IMR-90 (cell line): ENCODE measurements at regions not wholly inside any gene's neighbourhood (a gene's known extent, or its start where the extent isn't known, plus 50 kb on each side); places are given as distances from the start of the nearest gene placed in this dataset.

Experiments
- ATAC-seq: fragments of 200-7000 bp; cut with Tn5 transposase; 2 replicates; pipeline ENCODE4 v1.9.1; 2020; ENCODE audit warnings: low read depth, mild to moderate bottlenecking, moderate library complexity
- BruUV-seq: library from RNA; stranded (reverse); fragments of 400-500 nt; replicated peaks from 2 replicates; lab custom pipeline; 2021; lab: Mats Ljungman, UMichigan
- CTCF ChIA-PET: fragments of 300-600 bp; formaldehyde crosslinking; extraction: SDS; loops from one replicate; lab custom pipeline; 2021; ENCODE audit warnings: antibody characterized with exemption; lab: Yijun Ruan, JAX
- POLR2A ChIA-PET: fragments of 300-600 bp; sonication (Branson Sonifier 250); formaldehyde crosslinking; loops from one replicate; lab custom pipeline; 2022; ENCODE audit warnings: antibody characterized with exemption; ENCODE audit not compliant: unreplicated experiment; lab: Charles Lee
- DNase-seq: peaks from one replicate; pipeline ENCODE4 v3.0.0; 2013
- H2AFZ ChIP-seq: replicated peaks from 2 replicates; pipeline ENCODE3; 2013; ENCODE audit warnings: low read length, mild to moderate bottlenecking; ENCODE audit not compliant: poor library complexity
- H2AK5ac ChIP-seq: 2 replicates; pipeline ENCODE4 v1.6.1; 2013; ENCODE audit warnings: low read depth, low read length, inconsistent platforms
- H2AK9ac ChIP-seq: replicated peaks from 2 replicates; pipeline ENCODE3; 2013; ENCODE audit warnings: mild to moderate bottlenecking, low read depth, low read length, moderate library complexity; ENCODE audit not compliant: poor library complexity
- H2BK120ac ChIP-seq: 2 replicates; pipeline ENCODE4 v1.6.1; 2013; ENCODE audit warnings: low read depth, low read length, inconsistent platforms
- H2BK15ac ChIP-seq: 3 replicates; pipeline ENCODE4 v1.6.1; 2013; ENCODE audit warnings: low read depth, low read length, inconsistent platforms
- H2BK20ac ChIP-seq: 2 replicates; pipeline ENCODE4 v1.6.1; 2013; ENCODE audit warnings: low read depth, mild to moderate bottlenecking, inconsistent platforms, low read length, moderate library complexity
- H2BK5ac ChIP-seq: 2 replicates; pipeline ENCODE4 v1.6.1; 2013; ENCODE audit warnings: mild to moderate bottlenecking, low read depth, low read length, inconsistent platforms; ENCODE audit not compliant: poor library complexity, severe bottlenecking
- H3K14ac ChIP-seq: replicated peaks from 2 replicates; pipeline ENCODE4 v1.6.1; 2013; ENCODE audit warnings: low read depth, low read length, inconsistent platforms
- H3K18ac ChIP-seq: 2 replicates; pipeline ENCODE4 v1.6.1; 2013; ENCODE audit warnings: low read depth, low read length, control low read depth
- H3K23ac ChIP-seq: 2 replicates; pipeline ENCODE4 v1.6.1; 2013; ENCODE audit warnings: low read depth, low read length, inconsistent platforms
- H3K27ac ChIP-seq: 2 replicates; pipeline ENCODE4 v1.5.1; 2013; ENCODE audit warnings: mild to moderate bottlenecking, control low read depth, low read length; ENCODE audit not compliant: insufficient read depth
- H3K27me3 ChIP-seq: 2 replicates; pipeline ENCODE4 v1.6.1; 2013; ENCODE audit warnings: low read length; ENCODE audit not compliant: control insufficient read depth, insufficient read depth
- H3K36me3 ChIP-seq: 2 replicates; pipeline ENCODE4 v1.6.1; 2013; ENCODE audit warnings: low read length, mixed read lengths; ENCODE audit not compliant: control insufficient read depth, insufficient read depth
- H3K4ac ChIP-seq: 2 replicates; pipeline ENCODE4 v1.6.1; 2013; ENCODE audit warnings: low read depth, low read length, inconsistent platforms
- H3K4me1 ChIP-seq: 2 replicates; pipeline ENCODE4 v1.6.1; 2013; ENCODE audit warnings: low read length, mixed read lengths; ENCODE audit not compliant: control insufficient read depth, insufficient read depth
- H3K4me2 ChIP-seq: 2 replicates; pipeline ENCODE4 v1.6.1; 2013; ENCODE audit warnings: low read depth, mild to moderate bottlenecking, control low read depth, low read length, moderate library complexity
- H3K4me3 ChIP-seq: 2 replicates; pipeline ENCODE4 v1.5.1; 2013; ENCODE audit warnings: low read depth, mild to moderate bottlenecking, control low read depth, low read length, moderate library complexity; ENCODE audit not compliant: insufficient read depth
- H3K56ac ChIP-seq: 2 replicates; pipeline ENCODE4 v1.6.1; 2013; ENCODE audit warnings: low read length, inconsistent platforms; ENCODE audit not compliant: insufficient read depth; ENCODE audit errors: extremely low read depth
- H3K79me1 ChIP-seq, 2 experiments: 2 replicates each; pipeline ENCODE4 v1.6.1; 2013; ENCODE audit warnings: low read length in 2 of 2, inconsistent platforms in 1 of 2, low read depth in 1 of 2
- H3K9ac ChIP-seq: 2 replicates; pipeline ENCODE4 v1.6.1; 2013; ENCODE audit warnings: low read depth, low read length, control low read depth
- H3K9me1 ChIP-seq: 2 replicates; pipeline ENCODE4 v1.6.1; 2013; ENCODE audit warnings: low read length, inconsistent platforms; ENCODE audit not compliant: insufficient read depth
- H3K9me3 ChIP-seq: 2 replicates; pipeline ENCODE4 v1.6.1; 2013; ENCODE audit warnings: low read length; ENCODE audit not compliant: control insufficient read depth, insufficient read depth
- H4K20me1 ChIP-seq: 2 replicates; pipeline ENCODE4 v1.6.1; 2013; ENCODE audit warnings: low read length, inconsistent platforms; ENCODE audit not compliant: insufficient read depth
- H4K5ac ChIP-seq: 2 replicates; pipeline ENCODE4 v1.6.1; 2013; ENCODE audit warnings: mild to moderate bottlenecking, low read depth, low read length, control low read depth
- H4K8ac ChIP-seq, 2 experiments: 2 replicates each; pipeline ENCODE4 v1.6.1; 2013; ENCODE audit warnings: low read depth in 2 of 2, low read length in 2 of 2, control low read depth in 1 of 2, inconsistent platforms in 1 of 2
- H4K91ac ChIP-seq: 2 replicates; pipeline ENCODE4 v1.6.1; 2013; ENCODE audit warnings: low read depth, low read length, inconsistent platforms; ENCODE audit not compliant: insufficient read depth
- CEBPB ChIP-seq: IDR thresholded peaks from 2 replicates; pipeline ENCODE4 v1.6.1; 2012; ENCODE audit warnings: low read depth, low read length, improper control_type of control experiment
- CTCF ChIP-seq: conservative IDR thresholded peaks from 2 replicates; pipeline ENCODE4 v1.5.1; 2012; ENCODE audit warnings: mild to moderate bottlenecking, low read depth, low read length, improper control_type of control experiment
- MXI1 ChIP-seq: IDR thresholded peaks from 2 replicates; pipeline ENCODE4 v1.6.1; 2012; ENCODE audit warnings: low read depth, mild to moderate bottlenecking, low read length, moderate library complexity, borderline replicate concordance
- RAD21 ChIP-seq: IDR thresholded peaks from 2 replicates; pipeline ENCODE4 v1.6.1; 2012; ENCODE audit warnings: low read length, improper control_type of control experiment
- SMC3 ChIP-seq: fragments of 150-350 bp; IDR thresholded peaks from 2 replicates; pipeline ENCODE4 v1.6.1; 2016; ENCODE audit warnings: low read depth, mild to moderate bottlenecking, antibody characterized with exemption, low read length, moderate library complexity
- USF2 ChIP-seq: fragments of 150-350 bp; IDR thresholded peaks from 2 replicates; pipeline ENCODE4 v1.6.1; 2017; ENCODE audit warnings: mild to moderate bottlenecking, antibody characterized with exemption, low read length, low read depth
- WGBS, 2 experiments: methylation state at CpG; one replicate each; pipeline versions ENCODE4 v1.1.5 to v1.1.7; 2013; ENCODE audit warnings: missing lambda C conversion rate in 2 of 2; ENCODE audit not compliant: insufficient read length in 1 of 2; ENCODE audit errors: extremely low coverage in 2 of 2; 5-methylcytosine and 5-hydroxymethylcytosine counted together
- dilution Hi-C: fragments of 300-500 bp; cut with HindIII; formaldehyde crosslinking; loops from one replicate; pipeline ENCODE4 v1.14.3; 2018; ENCODE audit warnings: low sequenced_read_pairs; ENCODE audit not compliant: unreplicated experiment
- in situ Hi-C: fragments of 300-500 bp; cut with MboI; formaldehyde crosslinking; loops from 3 replicates; pipeline ENCODE4 v1.14.3; 2019; ENCODE audit warnings: low sequenced_read_pairs, inconsistent platforms, mixed read lengths
- intact Hi-C: fragments of 100-400 bp; cut with micrococcal nuclease; formaldehyde crosslinking; loops from 2 replicates; pipeline ENCODE4 v1.10.0; 2022

- Histone ChIP-seq H4K8ac (no peak overlapping the region), H3K14ac (no peak overlapping the region), H3K4me3 (no peak overlapping the region), H3K9ac (no peak overlapping the region), H3K27ac (no peak overlapping the region), H2AK9ac (no peak overlapping the region), H4K5ac (no peak overlapping the region), H2AFZ (no peak overlapping the region), H3K4me2 (no peak overlapping the region), H3K4me1 (no peaks in the 10 kb centered on the region), H3K23ac (no peak overlapping the region), H4K91ac (no peak overlapping the region), H4K20me1 (no peaks in the 10 kb centered on the region), H3K9me1 (no peaks in the 10 kb centered on the region), H3K79me1 (no peaks in the 10 kb centered on the region), H3K4ac (no peak overlapping the region), H3K56ac (no peak overlapping the region), H3K36me3 (no peaks in the 10 kb centered on the region), H3K9me3 (no peaks in the 10 kb centered on the region), H2BK20ac (no peak overlapping the region), H2AK5ac (no peak overlapping the region), H2BK5ac (no peak overlapping the region), H2BK120ac (no peak overlapping the region), H3K27me3 (no peaks in the 10 kb centered on the region), H2BK15ac (no peak overlapping the region), H3K18ac (no peak overlapping the region)
- BruUV-seq: no TSS peak
- WGBS, 2 experiments: no CpG with 5 or more reads among the region's 2 CpGs
- DNase-seq: no peak
- dilution Hi-C loops (no loop called here), in situ Hi-C loops (no loop called here), intact Hi-C loops (no loop called here)
- no peak for ATAC-seq
- TF ChIP-seq CEBPB: no peak
- no peak for TF ChIP-seq MXI1
- TF ChIP-seq RAD21: no peak
- TF ChIP-seq USF2: no peak
- no peak for TF ChIP-seq CTCF
- TF ChIP-seq SMC3: no peak
- ChIA-PET CTCF (interaction anchor here (0.6 kb wide), 1 partner anchor 868 kb away, joined by 3 read pairs; no protein-coding TSS in a partner anchor), POLR2A (no interaction called here)
Observed at GRCh38 chr14:84361476-84361875, 1168.5 kb upstream of the FLRT2 start.
